KOPT-K1 (cell line): ENCODE measurements at regions not wholly inside any gene's neighbourhood (a gene's known extent, or its start where the extent isn't known, plus 50 kb on each side); places are given as distances from the start of the nearest gene placed in this dataset.

Source experiments
- H3K27ac ChIP-seq: fragments of 200-600 bp; sonication (generic); 2 replicates; pipeline ENCODE4 v1.5.1; 2016; ENCODE audit warnings: antibody characterized with exemption, mild to moderate bottlenecking, low read depth, low read length; ENCODE audit not compliant: poor library complexity, severe bottlenecking
- H3K36me3 ChIP-seq: fragments of 200-600 bp; sonication (generic); 2 replicates; pipeline ENCODE4 v1.5.1; 2017; ENCODE audit warnings: antibody characterized with exemption, mild to moderate bottlenecking, low read length, moderate library complexity; ENCODE audit not compliant: insufficient read depth
- H3K9me3 ChIP-seq: fragments of 200-600 bp; sonication (generic); 2 replicates; pipeline ENCODE4 v1.5.1; 2017; ENCODE audit warnings: antibody characterized with exemption, low read length, mild to moderate bottlenecking; ENCODE audit not compliant: insufficient read depth, poor library complexity, severe bottlenecking

DNA sequence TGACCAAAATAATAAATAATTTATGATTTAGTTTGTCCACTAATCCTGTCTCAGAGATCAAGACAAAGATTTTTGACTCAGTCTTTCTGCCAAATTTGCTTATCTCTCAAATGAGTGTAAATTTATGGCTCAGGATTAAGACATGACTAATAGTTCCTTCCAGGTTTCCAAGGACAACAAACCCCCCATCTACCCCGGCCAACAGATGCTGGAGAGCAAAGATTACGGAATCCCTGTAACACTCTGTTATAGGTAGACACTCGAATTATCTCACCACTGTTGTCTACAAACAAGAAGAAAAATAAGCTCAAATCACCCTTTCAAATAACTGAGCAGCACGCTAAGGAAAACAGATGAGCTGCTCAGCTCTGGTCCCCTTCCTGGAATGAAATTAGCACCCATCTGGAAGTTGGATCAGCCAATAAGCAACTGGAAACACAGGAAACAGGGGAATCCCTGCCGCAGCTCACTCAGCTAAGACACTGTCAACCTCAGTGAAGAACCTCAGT is 56.8 kb upstream of the SVIL start:
- H3K36me3 ChIP-seq = no peaks in the 10 kb centered on the region
- no peak overlapping the region for H3K27ac ChIP-seq
- H3K9me3 ChIP-seq = no peaks in the 10 kb centered on the region

DNA sequence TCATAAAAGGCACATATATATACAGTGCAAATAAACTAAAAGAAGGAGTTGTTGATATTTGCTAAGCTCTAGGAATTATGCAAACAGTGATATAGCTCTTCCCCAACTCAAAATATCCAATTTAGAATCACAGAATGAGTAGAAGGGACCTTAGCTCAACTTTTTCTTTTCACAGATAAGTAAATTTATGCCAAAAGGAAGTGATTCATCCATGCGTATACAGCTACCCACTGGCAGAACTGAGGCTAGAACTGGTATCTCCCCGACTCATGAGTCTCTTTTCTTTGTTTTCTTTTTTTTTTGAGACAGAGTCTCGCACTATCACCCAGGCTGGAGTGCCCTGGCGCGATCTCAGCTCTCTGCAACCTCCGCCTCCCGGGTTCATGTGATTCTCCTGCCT is 54.2 kb upstream of the SVIL start:
- no peak overlapping the region for H3K27ac ChIP-seq
- H3K9me3 ChIP-seq = no peaks in the 10 kb centered on the region
- H3K36me3 ChIP-seq = no peaks in the 10 kb centered on the region

GRCh38 chr10:29688230-29688661 is 53.5 kb upstream of the SVIL start:
- Histone ChIP-seq H3K9me3 (no peaks in the 10 kb centered on the region), H3K27ac (no peak overlapping the region), H3K36me3 (no peaks in the 10 kb centered on the region)

DNA sequence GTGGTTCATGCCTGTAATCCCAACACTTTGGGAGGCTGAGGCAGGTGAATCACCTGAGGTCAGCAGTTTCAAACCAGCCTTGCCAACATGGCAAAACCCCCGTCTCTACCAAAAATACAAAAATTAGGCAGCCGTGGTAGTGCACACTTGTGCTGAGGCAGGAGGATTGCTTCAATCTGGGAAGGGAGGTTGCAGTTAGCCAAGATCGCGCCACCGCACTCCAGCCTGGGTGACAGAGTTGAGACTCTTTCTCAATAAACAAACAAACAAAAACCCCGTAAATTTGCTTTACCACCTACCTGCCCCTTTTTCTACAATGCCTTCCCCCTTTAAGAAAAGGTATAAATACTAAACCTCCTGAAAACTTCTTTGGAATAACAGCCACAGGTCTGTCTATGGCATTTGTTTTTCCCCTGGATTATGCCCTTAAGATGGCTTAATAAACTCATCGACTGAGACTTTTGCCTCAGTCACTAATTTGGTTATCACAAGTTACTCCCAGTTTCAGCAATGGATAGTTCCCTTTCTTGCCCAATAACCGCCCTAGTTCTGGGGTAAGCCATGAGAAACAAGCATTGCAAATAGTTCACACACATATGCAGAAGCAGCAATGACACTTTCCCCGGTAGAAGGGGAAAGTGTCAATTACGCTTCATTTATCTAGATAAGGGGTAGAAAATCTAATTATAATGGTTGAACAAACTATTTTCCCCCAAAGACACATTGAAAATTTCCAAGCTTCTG is 52.8 kb upstream of the SVIL start:
- no peaks in the 10 kb centered on the region for H3K36me3 ChIP-seq

GRCh38 chr10:29685506-29685905 is 50.7 kb upstream of the SVIL start:
- H3K36me3 ChIP-seq = no peaks in the 10 kb centered on the region
- H3K27ac ChIP-seq = no peak overlapping the region
- no peaks in the 10 kb centered on the region for H3K9me3 ChIP-seq

More for the DNA sequence above, 52.8 kb upstream of the SVIL start:
- Histone ChIP-seq H3K9me3 (no peaks in the 10 kb centered on the region), H3K27ac (no peak overlapping the region)
